CD4-positive, alpha-beta T cell (primary cell): ENCODE measurements at regions not wholly inside any gene's neighbourhood (a gene's known extent, or its start where the extent isn't known, plus 50 kb on each side); places are given as distances from the start of the nearest gene placed in this dataset.
"Not testable (repeated sequence)": the region's sequence is repeated elsewhere in the genome, so short reads cannot be mapped to it uniquely, and the experiment has no call there.

Experiments used
- ATAC-seq: fragments of 200-7000 bp; cut with Tn5 transposase; one replicate; pipeline ENCODE4 v1.10.0; 2022; ENCODE audit warnings: mild to moderate bottlenecking; ENCODE audit not compliant: poor library complexity
- CTCF ChIA-PET: fragments of 350-600 bp; sonication (Branson Sonifier 250); formaldehyde crosslinking; loops from one replicate; lab custom pipeline; 2021; ENCODE audit warnings: antibody characterized with exemption, inconsistent platforms; lab: Charles Lee
- POLR2A ChIA-PET: fragments of 350-600 bp; sonication (Branson Sonifier 250); formaldehyde crosslinking; loops from one replicate; lab custom pipeline; 2021; ENCODE audit warnings: antibody characterized with exemption, inconsistent platforms; lab: Charles Lee
- DNase-seq, 14 experiments: peaks; one replicate each; pipeline ENCODE4 v3.0.0-alpha.2; 2013 to 2020; ENCODE audit warnings: mixed read lengths in 2 of 14
- H3K27ac ChIP-seq, 2 donors: one replicate each; pipeline versions ENCODE4 v1.5.1 to v1.7.0; 2013; ENCODE audit warnings: low read length in 2 of 2, low read depth in 1 of 2, mild to moderate bottlenecking in 1 of 2
- H3K27me3 ChIP-seq, 2 experiments: 1 replicate in 1 of 2; 2 replicates in 1 of 2; pipeline versions ENCODE4 v1.6.1 to v1.7.0; 2013; ENCODE audit warnings: low read length in 2 of 2, control low read depth in 1 of 2, mild to moderate bottlenecking in 1 of 2, moderate library complexity in 1 of 2; ENCODE audit not compliant: insufficient read depth in 2 of 2, control insufficient read depth in 1 of 2
- H3K36me3 ChIP-seq: one replicate; pipeline ENCODE4 v1.6.1; 2013; ENCODE audit warnings: low read length, control low read depth; ENCODE audit not compliant: insufficient read depth
- H3K4me1 ChIP-seq: one replicate; pipeline ENCODE4 v1.6.1; 2013; ENCODE audit warnings: low read length, control low read depth; ENCODE audit not compliant: insufficient read depth
- H3K4me3 ChIP-seq: one replicate; pipeline ENCODE4 v1.5.1; 2013; ENCODE audit warnings: mild to moderate bottlenecking, low read length, moderate library complexity
- H3K9me3 ChIP-seq, 2 experiments: 1 replicate in 1 of 2; 2 replicates in 1 of 2; pipeline versions ENCODE4 v1.6.1 to v1.7.0; 2013; ENCODE audit warnings: low read length in 2 of 2, mild to moderate bottlenecking in 2 of 2, control low read depth in 1 of 2, moderate library complexity in 1 of 2; ENCODE audit not compliant: control insufficient read depth in 1 of 2, insufficient read depth in 1 of 2
- H3K27ac Mint-ChIP-seq: one replicate; pipeline ENCODE4 v1.8.0; 2020; ENCODE audit warnings: mixed read lengths
- H3K27me3 Mint-ChIP-seq: one replicate; pipeline ENCODE4 v1.8.0; 2021; ENCODE audit warnings: mixed read lengths
- H3K36me3 Mint-ChIP-seq: one replicate; pipeline ENCODE4 v1.8.0; 2021; ENCODE audit warnings: low read depth, mixed read lengths
- H3K4me1 Mint-ChIP-seq: one replicate; pipeline ENCODE4 v1.8.0; 2021; ENCODE audit warnings: low read depth, mixed read lengths
- H3K4me3 Mint-ChIP-seq: one replicate; pipeline ENCODE4 v1.8.0; 2020; ENCODE audit warnings: mild to moderate bottlenecking, mixed read lengths
- H3K9me3 Mint-ChIP-seq: one replicate; pipeline ENCODE4 v1.8.0; 2020; ENCODE audit warnings: mixed read lengths
- intact Hi-C, 2 experiments: fragments of 100-400 bp; cut with DNase I in 1 of 2; cut with micrococcal nuclease in 1 of 2; formaldehyde crosslinking; loops; one replicate each; pipeline versions ENCODE4 v1.15.1 to v1.9.0; 2023 to 2025; cut with DNase I, micrococcal nuclease
- TF ChIP-seq, protein P1 (sequence below): fragments of 200-600 bp; IDR thresholded peaks from one replicate; pipeline ENCODE4 v1.8.0; 2022; ENCODE audit warnings: antibody characterized with exemption, mild to moderate bottlenecking

DNA sequence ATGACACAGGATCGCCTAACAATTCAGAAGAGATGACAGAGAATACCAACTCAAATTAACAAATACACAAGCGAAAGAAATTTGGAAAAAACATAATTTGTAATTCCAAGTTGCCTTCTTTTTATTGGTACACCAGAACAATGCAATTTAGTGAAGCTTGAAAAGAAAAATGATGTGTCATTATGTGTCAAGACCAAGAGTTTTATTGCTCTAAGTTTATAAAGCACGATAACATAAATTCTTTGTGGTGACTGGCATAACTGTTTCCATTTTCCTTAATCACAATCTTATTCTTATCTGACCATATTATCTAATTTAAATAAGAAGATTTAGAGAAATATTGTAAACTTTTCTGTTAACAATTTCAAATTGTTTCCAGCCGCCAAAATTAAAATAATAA, 273.2 kb upstream of the TECRL start:
- Histone ChIP-seq H3K27me3 (no peaks in the 10 kb centered on the region), H3K4me1 (no peaks in the 10 kb centered on the region), H3K27ac (no peak overlapping the region), H3K9me3 (no peaks in the 10 kb centered on the region), H3K36me3 (no peaks in the 10 kb centered on the region), H3K4me3 (no peak overlapping the region)
- no peak for DNase-seq
- Mint-ChIP-seq H3K4me1 (no peaks in the 10 kb centered on the region), H3K27me3 (no peaks in the 10 kb centered on the region), H3K36me3 (no peaks in the 10 kb centered on the region), H3K4me3 (no peak overlapping the region), H3K27ac (no peak overlapping the region), H3K9me3 (peaks cover 6% of the 10 kb centered on the region)
- TF ChIP-seq, protein P1, sequence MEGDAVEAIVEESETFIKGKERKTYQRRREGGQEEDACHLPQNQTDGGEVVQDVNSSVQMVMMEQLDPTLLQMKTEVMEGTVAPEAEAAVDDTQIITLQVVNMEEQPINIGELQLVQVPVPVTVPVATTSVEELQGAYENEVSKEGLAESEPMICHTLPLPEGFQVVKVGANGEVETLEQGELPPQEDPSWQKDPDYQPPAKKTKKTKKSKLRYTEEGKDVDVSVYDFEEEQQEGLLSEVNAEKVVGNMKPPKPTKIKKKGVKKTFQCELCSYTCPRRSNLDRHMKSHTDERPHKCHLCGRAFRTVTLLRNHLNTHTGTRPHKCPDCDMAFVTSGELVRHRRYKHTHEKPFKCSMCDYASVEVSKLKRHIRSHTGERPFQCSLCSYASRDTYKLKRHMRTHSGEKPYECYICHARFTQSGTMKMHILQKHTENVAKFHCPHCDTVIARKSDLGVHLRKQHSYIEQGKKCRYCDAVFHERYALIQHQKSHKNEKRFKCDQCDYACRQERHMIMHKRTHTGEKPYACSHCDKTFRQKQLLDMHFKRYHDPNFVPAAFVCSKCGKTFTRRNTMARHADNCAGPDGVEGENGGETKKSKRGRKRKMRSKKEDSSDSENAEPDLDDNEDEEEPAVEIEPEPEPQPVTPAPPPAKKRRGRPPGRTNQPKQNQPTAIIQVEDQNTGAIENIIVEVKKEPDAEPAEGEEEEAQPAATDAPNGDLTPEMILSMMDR, result no peak
- no peak for ATAC-seq
- ChIA-PET POLR2A (no interaction called here), CTCF (no interaction called here)
- intact Hi-C loops, result no loop called here

DNA sequence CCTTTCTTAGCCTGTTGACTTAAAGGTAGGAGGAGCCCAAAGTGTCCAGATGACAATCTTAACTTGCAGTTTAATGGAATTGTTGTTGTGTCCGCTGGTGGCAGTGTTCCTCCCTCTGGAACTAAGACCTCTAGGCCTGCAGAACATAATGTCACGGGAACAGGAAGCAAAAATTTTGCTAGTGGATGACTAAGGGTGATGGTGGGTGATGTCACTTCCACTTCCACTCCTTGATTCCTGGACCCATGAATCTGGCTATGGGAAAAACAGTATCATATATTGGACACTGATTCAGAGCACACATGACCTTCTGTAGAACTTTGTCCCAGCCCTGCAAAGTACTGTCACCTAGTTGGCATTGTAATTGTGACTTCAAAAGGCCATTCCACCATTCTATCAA, 263.9 kb upstream of the TECRL start:
- H3K4me3 Mint-ChIP-seq, H3K27ac ChIP-seq, POLR2A ChIA-PET, H3K27ac Mint-ChIP-seq, H3K4me3 ChIP-seq, CTCF ChIA-PET, H3K27me3 ChIP-seq, ATAC-seq, intact Hi-C loops, H3K36me3 ChIP-seq, DNase-seq, H3K4me1 ChIP-seq, H3K36me3 Mint-ChIP-seq, H3K4me1 Mint-ChIP-seq, H3K27me3 Mint-ChIP-seq: not testable (repeated sequence)
- peaks cover 15% of the 10 kb centered on the region for H3K9me3 Mint-ChIP-seq
- H3K9me3 ChIP-seq, result peaks cover 0 to 18% of the 10 kb centered on the region in 2 experiments

DNA sequence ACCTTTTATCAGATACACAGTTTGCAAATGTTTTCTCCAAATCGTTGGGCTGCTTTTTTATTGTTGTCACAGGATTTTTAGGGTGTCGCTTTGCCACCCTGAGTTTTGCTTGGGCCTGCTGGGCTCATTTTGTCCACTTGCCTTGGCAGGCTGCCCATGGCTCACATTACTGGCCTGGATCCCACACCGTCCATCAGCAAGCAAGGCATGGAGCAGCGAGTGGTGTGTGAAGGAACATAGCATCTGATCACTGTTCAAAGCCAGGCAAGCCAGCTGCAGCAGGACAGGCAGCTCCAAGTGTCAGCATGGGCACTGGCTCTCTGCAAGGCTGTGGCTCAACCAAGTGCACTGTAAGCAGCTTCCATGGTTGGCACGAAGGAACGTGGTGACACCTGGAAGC, 261.4 kb upstream of the TECRL start:
- H3K9me3 Mint-ChIP-seq, result peaks cover 8% of the 10 kb centered on the region
- ATAC-seq (no peak), DNase-seq (no peak)
- ChIA-PET CTCF (no interaction called here), POLR2A (no interaction called here)
- Histone ChIP-seq H3K36me3 (no peaks in the 10 kb centered on the region), H3K27ac (no peak overlapping the region), H3K9me3 (peaks cover 0 to 18% of the 10 kb centered on the region in 2 experiments), H3K4me1 (no peaks in the 10 kb centered on the region), H3K27me3 (no peaks in the 10 kb centered on the region), H3K4me3 (no peak overlapping the region)
- no peaks in the 10 kb centered on the region for H3K27me3 Mint-ChIP-seq
- H3K4me3 Mint-ChIP-seq, result no peak overlapping the region
- no peaks in the 10 kb centered on the region for H3K4me1 Mint-ChIP-seq
- no peak overlapping the region for H3K27ac Mint-ChIP-seq
- TF ChIP-seq, protein P1, result no peak
- intact Hi-C loops, result no loop called here
- H3K36me3 Mint-ChIP-seq, result no peaks in the 10 kb centered on the region

DNA sequence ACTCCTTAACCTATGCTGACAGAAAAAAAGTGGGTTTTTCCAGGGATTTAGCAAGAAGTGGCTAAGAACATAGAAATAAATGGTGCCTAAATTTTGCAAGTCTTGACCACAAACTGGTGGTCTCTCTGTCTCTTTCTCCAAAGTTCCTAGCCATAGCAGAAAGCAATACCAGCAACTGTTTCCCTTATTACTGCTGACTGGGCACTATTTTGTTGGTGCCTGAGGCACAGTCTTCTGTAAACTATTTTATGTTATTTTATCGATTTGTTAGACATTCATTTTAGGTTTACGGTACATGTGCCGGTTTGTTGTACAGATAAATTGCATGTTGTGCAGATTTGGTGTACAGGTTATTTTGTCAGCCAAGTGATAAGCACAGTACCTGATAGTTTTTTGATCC, 234.6 kb upstream of the TECRL start:
- no peaks in the 10 kb centered on the region for H3K36me3 ChIP-seq
- POLR2A ChIA-PET, result no interaction called here
- H3K27ac Mint-ChIP-seq, result no peak overlapping the region
- H3K9me3 ChIP-seq, result peaks cover 0 to 9% of the 10 kb centered on the region in 2 experiments
- H3K27ac ChIP-seq, result no peak overlapping the region
- intact Hi-C loops, result no loop called here
- CTCF ChIA-PET, result no interaction called here
- no peaks in the 10 kb centered on the region for H3K27me3 ChIP-seq
- TF ChIP-seq, protein P1, result no peak
- no peaks in the 10 kb centered on the region for H3K4me1 ChIP-seq
- H3K4me3 Mint-ChIP-seq, result no peak overlapping the region
- H3K4me1 Mint-ChIP-seq, result no peaks in the 10 kb centered on the region
- no peak for ATAC-seq
- DNase-seq, result no peak
- no peaks in the 10 kb centered on the region for H3K36me3 Mint-ChIP-seq
- H3K27me3 Mint-ChIP-seq, result no peaks in the 10 kb centered on the region
- H3K9me3 Mint-ChIP-seq, result no peaks in the 10 kb centered on the region
- no peak overlapping the region for H3K4me3 ChIP-seq
